Umbilical cord (tissue), 1 donor: ENCODE measurements at regions not wholly inside any gene's neighbourhood (a gene's known extent, or its start where the extent isn't known, plus 50 kb on each side); places are given as distances from the start of the nearest gene placed in this dataset.

Experiments used
- DNase-seq: peaks from one replicate; pipeline ENCODE4 v3.0.0-alpha.2; 2015; ENCODE audit warnings: low spot score

- no peak for DNase-seq
Observed at GRCh38 chr1:25056536-25056935, 126.5 kb upstream of the RUNX3 start.

DNA sequence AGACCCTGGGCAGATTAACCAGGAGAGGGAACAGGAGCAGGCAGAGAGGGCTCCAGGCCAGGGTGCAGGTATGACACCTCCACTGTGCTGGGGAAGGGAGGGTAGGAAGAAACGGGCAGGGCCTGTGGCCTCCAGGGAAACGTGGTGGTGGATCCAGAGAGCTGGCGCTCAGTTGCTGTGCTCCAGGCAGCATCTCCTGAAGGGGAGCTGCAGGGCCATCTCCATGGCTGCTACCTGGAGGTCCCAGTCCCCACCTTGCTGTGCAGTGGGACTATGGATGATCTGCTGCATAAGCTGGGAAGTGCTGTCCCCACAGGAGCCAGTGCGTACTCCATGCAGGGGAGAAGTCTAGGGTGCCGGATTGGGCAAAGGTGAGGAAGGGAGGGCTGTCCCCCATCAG is 125.9 kb upstream of the RUNX3 start:
- DNase-seq, result no peak

GRCh38 chr1:25055324-25055780 is 125.3 kb upstream of the RUNX3 start:
- DNase-seq, result no peak

GRCh38 chr1:25054526-25055323 is 124.6 kb upstream of the RUNX3 start:
- DNase-seq, result no peak

GRCh38 chr1:25053576-25054250 is 123.6 kb upstream of the RUNX3 start:
- DNase-seq, result no peak

DNA sequence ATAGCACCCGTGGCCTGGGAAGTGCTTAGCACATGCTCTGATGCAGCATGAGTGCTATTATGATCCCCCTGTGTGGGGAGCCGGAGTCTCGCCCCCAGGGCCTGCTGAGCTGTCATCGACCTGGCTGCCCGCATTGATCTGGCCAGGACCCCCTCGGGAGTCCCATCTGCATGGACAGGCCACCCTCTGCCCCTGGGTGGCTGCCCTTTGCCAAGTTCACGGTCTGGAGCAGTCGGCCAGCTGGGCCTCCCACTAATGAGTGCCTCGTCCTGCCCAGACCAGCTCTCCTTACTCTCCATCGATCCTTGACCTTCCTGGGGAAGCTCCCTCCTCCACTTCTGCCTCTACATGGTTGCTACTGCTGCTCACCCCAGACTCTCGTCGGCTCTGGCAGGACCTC is 121.8 kb upstream of the RUNX3 start:
- DNase-seq, result no peak

GRCh38 chr1:25051504-25051903 is 121.4 kb upstream of the RUNX3 start:
- no peak for DNase-seq

DNA sequence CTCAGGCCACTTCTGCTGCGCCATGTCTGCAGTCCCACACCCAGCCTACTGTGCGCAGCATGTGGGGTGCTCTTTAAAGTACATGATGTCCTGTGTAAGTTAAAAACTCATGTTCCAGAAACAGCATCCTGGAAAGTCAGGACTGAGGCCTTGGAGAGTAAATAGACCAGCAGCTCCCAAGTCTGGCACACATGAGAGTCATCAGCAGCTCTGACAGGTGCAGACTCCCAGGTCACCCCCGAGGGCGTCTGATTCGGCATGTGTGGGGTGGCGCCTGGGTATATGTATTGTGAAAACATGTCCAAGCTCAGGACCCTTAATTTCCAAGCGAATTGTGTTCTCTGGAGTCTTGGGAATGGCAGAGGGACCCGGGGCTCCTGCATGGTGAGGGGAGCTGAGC is 120.1 kb upstream of the RUNX3 start:
- no peak for DNase-seq

GRCh38 chr1:25049190-25049589 is 119.1 kb upstream of the RUNX3 start:
- no peak for DNase-seq

GRCh38 chr1:25048728-25049127 is 118.7 kb upstream of the RUNX3 start:
- DNase-seq, result peak; percentile 29

GRCh38 chr1:25047506-25048240 is 117.6 kb upstream of the RUNX3 start:
- DNase-seq, result no peak

GRCh38 chr1:25046194-25046532 is 116.1 kb upstream of the RUNX3 start:
- DNase-seq, result no peak

DNA sequence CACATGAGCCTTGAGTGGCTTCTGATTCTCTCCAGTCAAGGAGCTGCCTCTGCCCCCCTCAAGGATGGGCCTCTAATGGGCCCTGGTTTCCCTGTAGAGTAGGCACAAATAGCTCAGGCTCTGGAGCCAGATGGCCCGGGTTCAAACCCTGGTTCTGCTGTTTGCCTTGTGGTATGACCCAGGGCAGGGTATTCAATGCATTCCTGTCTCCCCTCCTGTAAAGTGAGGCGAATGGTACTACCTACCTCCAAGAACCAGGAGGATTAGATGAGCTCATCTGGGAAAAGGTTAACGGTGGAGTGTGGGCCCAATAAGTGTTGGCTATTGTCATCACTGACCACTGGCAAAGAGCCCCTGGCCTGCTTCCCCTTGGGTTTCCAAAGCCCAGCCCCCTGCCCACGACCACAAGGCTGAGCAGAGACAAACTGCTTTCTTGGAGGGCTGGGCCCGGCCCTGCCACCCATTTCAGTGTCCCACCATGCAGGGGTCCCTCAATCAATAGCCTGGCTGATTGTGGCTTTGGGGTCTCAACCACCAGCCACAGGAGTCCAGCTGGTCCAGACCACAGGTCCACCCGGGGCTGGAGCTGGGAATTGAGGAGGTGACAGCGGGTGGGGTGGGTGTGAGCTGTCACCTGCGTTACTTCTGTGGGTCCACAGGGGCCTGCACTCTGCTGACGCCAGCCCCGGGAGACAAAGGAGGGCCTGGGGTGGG is 115.6 kb upstream of the RUNX3 start:
- DNase-seq, result no peak

DNA sequence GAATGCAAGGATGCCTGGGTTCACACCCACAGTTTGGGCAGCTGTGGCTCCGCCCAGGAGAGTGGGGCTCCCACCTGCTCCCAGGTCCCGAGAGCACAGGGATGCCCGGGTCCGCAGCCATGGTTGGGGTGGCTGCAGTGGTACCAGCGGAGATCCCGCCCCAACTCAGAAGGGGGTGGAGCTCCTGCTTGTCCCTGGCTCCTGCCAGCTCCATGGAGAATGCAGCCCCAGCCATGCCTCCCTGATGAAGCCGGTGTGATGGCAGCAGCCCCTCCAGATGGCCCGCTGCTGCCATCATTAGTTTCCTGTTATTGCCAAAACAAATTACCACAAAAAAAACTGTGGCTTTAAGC is 113.1 kb upstream of the RUNX3 start:
- no peak for DNase-seq

GRCh38 chr1:25042331-25043227 is 112.5 kb upstream of the RUNX3 start:
- peak; percentile 41 for DNase-seq

- no peak for DNase-seq
Observed at GRCh38 chr1:25041916-25042315, 111.8 kb upstream of the RUNX3 start.

- no peak for DNase-seq
Observed at GRCh38 chr1:25040122-25040685, 110.1 kb upstream of the RUNX3 start.

GRCh38 chr1:25039229-25039628 is 109.2 kb upstream of the RUNX3 start:
- no peak for DNase-seq

GRCh38 chr1:25038699-25039098 is 108.6 kb upstream of the RUNX3 start:
- no peak for DNase-seq

DNA sequence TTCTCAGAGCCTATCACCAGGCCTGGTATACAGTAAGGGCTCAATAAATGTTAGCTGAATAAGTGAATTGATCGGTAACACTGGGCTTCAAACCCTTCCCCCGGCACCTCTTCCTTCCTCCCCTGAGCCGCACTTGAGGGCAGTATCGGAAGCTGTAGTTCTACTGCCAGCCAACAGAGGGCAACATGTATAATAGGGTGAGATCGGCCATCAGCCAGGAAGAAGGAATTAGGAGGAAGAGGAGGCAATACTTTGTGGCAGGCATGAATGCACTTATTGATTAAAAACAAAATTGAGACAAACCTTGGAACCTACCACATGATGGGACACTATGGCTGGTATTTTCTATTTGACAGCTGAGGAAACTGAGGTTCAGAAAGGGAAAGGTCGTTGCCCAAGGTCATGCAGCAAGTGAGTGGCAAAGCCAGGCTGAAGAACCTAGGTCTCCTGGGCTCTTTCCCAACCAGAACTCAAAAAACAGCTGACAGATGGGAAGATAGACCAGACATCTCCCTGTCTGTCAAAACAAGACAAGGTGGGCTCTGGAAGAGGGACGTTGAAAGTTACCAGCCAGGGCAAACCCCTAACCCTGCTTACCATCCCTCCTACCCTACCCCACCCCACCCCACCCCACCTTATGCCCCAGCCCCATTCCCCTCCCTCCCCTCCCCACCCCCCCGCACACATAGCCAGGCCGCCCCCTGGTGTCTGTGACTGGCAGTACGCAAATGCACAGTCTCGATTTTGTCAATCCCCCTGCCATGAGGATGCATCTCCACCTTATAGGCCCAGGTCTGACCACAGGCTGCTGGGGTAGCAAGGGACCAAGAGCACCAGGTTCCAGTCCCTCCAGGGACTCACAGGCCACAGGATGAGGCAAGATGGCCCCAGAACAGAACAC is 107.3 kb upstream of the RUNX3 start:
- DNase-seq, result no peak
